Fibroblast of lung (primary cell): ENCODE measurements at regions not wholly inside any gene's neighbourhood (a gene's known extent, or its start where the extent isn't known, plus 50 kb on each side); places are given as distances from the start of the nearest gene placed in this dataset.

ENCODE experiments used
- DNase-seq, 2 donors: peaks; one replicate each; pipeline versions ENCODE4 v3.0.0 to v3.0.0-alpha.2; 2010; ENCODE audit warnings: low read depth in 2 of 2
- H2AFZ ChIP-seq: 2 replicates; pipeline ENCODE4 v1.5.1; 2012; ENCODE audit warnings: low read length, control low read depth, inconsistent platforms
- H3K27ac ChIP-seq: 2 replicates; pipeline ENCODE4 v1.5.1; 2011; ENCODE audit warnings: low read length, control low read depth; ENCODE audit not compliant: insufficient read depth
- H3K27me3 ChIP-seq: 2 replicates; pipeline ENCODE4 v1.5.1; 2011; ENCODE audit warnings: mild to moderate bottlenecking, low read length; ENCODE audit not compliant: control insufficient read depth, insufficient read depth
- H3K36me3 ChIP-seq: 2 replicates; pipeline ENCODE4 v1.5.1; 2011; ENCODE audit warnings: low read length; ENCODE audit not compliant: control insufficient read depth, insufficient read depth
- H3K4me1 ChIP-seq: 2 replicates; pipeline ENCODE4 v1.5.1; 2011; ENCODE audit warnings: low read length; ENCODE audit not compliant: control insufficient read depth, insufficient read depth; ENCODE audit errors: extremely low read depth
- H3K4me2 ChIP-seq: 2 replicates; pipeline ENCODE4 v1.5.1; 2011; ENCODE audit warnings: low read length, control low read depth; ENCODE audit not compliant: insufficient read depth; ENCODE audit errors: extremely low read depth
- H3K4me3 ChIP-seq, 4 experiments: fragments of 200-600 bp in 1 of 4; sonication (generic) in 1 of 4; replicated peaks in 1 of 4; 2 replicates each; pipeline ENCODE4 v1.5.1; 2011 to 2016; ENCODE audit warnings: low read length in 4 of 4, low read depth in 3 of 4, mild to moderate bottlenecking in 3 of 4, control low read depth in 2 of 4, inconsistent platforms in 1 of 4, mixed read lengths in 1 of 4; ENCODE audit not compliant: insufficient read depth in 1 of 4; ENCODE audit errors: control extremely low read depth in 1 of 4
- H3K79me2 ChIP-seq: 2 replicates; pipeline ENCODE4 v1.5.1; 2012; ENCODE audit warnings: mild to moderate bottlenecking, low read length, inconsistent platforms; ENCODE audit not compliant: control insufficient read depth, insufficient read depth
- H3K9ac ChIP-seq: 2 replicates; pipeline ENCODE4 v1.5.1; 2011; ENCODE audit warnings: mild to moderate bottlenecking, low read length, control low read depth; ENCODE audit not compliant: insufficient read depth
- H3K9me3 ChIP-seq: 2 replicates; pipeline ENCODE4 v1.5.1; 2012; ENCODE audit warnings: low read depth, low read length; ENCODE audit not compliant: control insufficient read depth, insufficient read depth
- H4K20me1 ChIP-seq: 2 replicates; pipeline ENCODE4 v1.5.1; 2011; ENCODE audit warnings: low read length; ENCODE audit not compliant: control insufficient read depth, insufficient read depth; ENCODE audit errors: extremely low read depth
- CTCF ChIP-seq, 2 donors: IDR thresholded peaks in 1 of 2; conservative IDR thresholded peaks in 1 of 2; 1 replicate in 1 of 2; 2 replicates in 1 of 2; pipeline ENCODE4 v1.5.1; 2011 to 2012; ENCODE audit warnings: low read length in 2 of 2, control low read depth in 1 of 2, inconsistent platforms in 1 of 2, low read depth in 1 of 2, mild to moderate bottlenecking in 1 of 2
- EZH2 ChIP-seq: IDR thresholded peaks from 2 replicates; pipeline ENCODE4 v1.5.1; 2012; ENCODE audit warnings: low read length, control low read depth, mild to moderate bottlenecking; ENCODE audit errors: missing control alignments

- no peak overlapping the region for H3K4me2 ChIP-seq
Measured at GRCh38 chr2:181123798-181124231, 143.4 kb downstream of the UBE2E3 start.

GRCh38 chr2:181124497-181124896 is 144.1 kb downstream of the UBE2E3 start:
- Histone ChIP-seq H3K36me3 (no peaks in the 10 kb centered on the region), H4K20me1 (no peaks in the 10 kb centered on the region), H3K79me2 (no peaks in the 10 kb centered on the region), H2AFZ (no peak overlapping the region), H3K9ac (no peak overlapping the region), H3K27ac (no peak overlapping the region), H3K4me1 (no peaks in the 10 kb centered on the region), H3K9me3 (no peaks in the 10 kb centered on the region), H3K4me2 (peak overlapping the region; percentile 30), H3K4me3 (no peak overlapping the region), H3K27me3 (no peaks in the 10 kb centered on the region)
- peak; percentile 18 to 41 for DNase-seq
- no peak for TF ChIP-seq CTCF (conservative IDR thresholded peaks at IDR 0.05 in 1 of 2, IDR thresholded peaks at IDR 0.05 in 1 of 2; ENCODE audit: low read depth in 1 of 2, low read length in 2 of 2)
- no peak for TF ChIP-seq EZH2

More at GRCh38 chr2:181123798-181124231, 143.4 kb downstream of the UBE2E3 start:
- TF ChIP-seq CTCF (conservative IDR thresholded peaks at IDR 0.05 in 1 of 2, IDR thresholded peaks at IDR 0.05 in 1 of 2; ENCODE audit: low read depth in 1 of 2, low read length in 2 of 2) (no peak), EZH2 (no peak)
- no peak overlapping the region for H3K4me3 ChIP-seq
- DNase-seq = peak in 1 of 2 donors; percentile 50
- no peak overlapping the region for H2AFZ ChIP-seq
- no peaks in the 10 kb centered on the region for H3K79me2 ChIP-seq
- H4K20me1 ChIP-seq = no peaks in the 10 kb centered on the region
- no peaks in the 10 kb centered on the region for H3K4me1 ChIP-seq
- H3K9ac ChIP-seq = no peak overlapping the region
- H3K36me3 ChIP-seq = no peaks in the 10 kb centered on the region
- H3K9me3 ChIP-seq = no peaks in the 10 kb centered on the region
- no peak overlapping the region for H3K27ac ChIP-seq
- H3K27me3 ChIP-seq = no peaks in the 10 kb centered on the region

GRCh38 chr2:181125359-181125758 is 145.0 kb downstream of the UBE2E3 start:
- Histone ChIP-seq H3K4me1 (no peaks in the 10 kb centered on the region), H3K36me3 (no peaks in the 10 kb centered on the region), H3K4me3 (no peak overlapping the region), H3K79me2 (no peaks in the 10 kb centered on the region), H3K9me3 (no peaks in the 10 kb centered on the region), H3K9ac (no peak overlapping the region), H3K27me3 (no peaks in the 10 kb centered on the region), H3K4me2 (no peak overlapping the region), H2AFZ (no peak overlapping the region), H4K20me1 (no peaks in the 10 kb centered on the region), H3K27ac (no peak overlapping the region)
- no peak for TF ChIP-seq CTCF (conservative IDR thresholded peaks at IDR 0.05 in 1 of 2, IDR thresholded peaks at IDR 0.05 in 1 of 2; ENCODE audit: low read depth in 1 of 2, low read length in 2 of 2)
- no peak for TF ChIP-seq EZH2
- no peak for DNase-seq
